Bronchial epithelial cell (primary cell): ENCODE measurements at regions not wholly inside any gene's neighbourhood (a gene's known extent, or its start where the extent isn't known, plus 50 kb on each side); places are given as distances from the start of the nearest gene placed in this dataset.

Source experiments
- DNase-seq: peaks from one replicate; pipeline ENCODE4 v3.0.0-alpha.2; 2010; ENCODE audit warnings: low read depth
- FAIRE-seq: peaks from 2 replicates; lab custom pipeline; 2011; peaks lifted over from hg19 to GRCh38; lab: Jason Lieb, UNC
- H3K27me3 ChIP-seq: 2 replicates; pipeline ENCODE4 v1.5.1; 2011; ENCODE audit warnings: low read length; ENCODE audit not compliant: control insufficient read depth, insufficient read depth
- H3K36me3 ChIP-seq: 2 replicates; pipeline ENCODE4 v1.5.1; 2011; ENCODE audit warnings: low read length; ENCODE audit not compliant: control insufficient read depth, insufficient read depth
- H3K4me3 ChIP-seq: 2 replicates; pipeline ENCODE4 v1.5.1; 2011; ENCODE audit warnings: mild to moderate bottlenecking, low read depth, low read length, control low read depth
- TF ChIP-seq, protein P1 (sequence below): IDR thresholded peaks from 2 replicates; pipeline ENCODE4 v1.5.1; 2011; ENCODE audit warnings: mild to moderate bottlenecking, moderate library complexity, low read length, control low read depth, inconsistent platforms; ENCODE audit not compliant: insufficient read depth, severe bottlenecking

- H3K4me3 ChIP-seq = no peak overlapping the region
- DNase-seq = peak; percentile 44
- TF ChIP-seq, protein P1, sequence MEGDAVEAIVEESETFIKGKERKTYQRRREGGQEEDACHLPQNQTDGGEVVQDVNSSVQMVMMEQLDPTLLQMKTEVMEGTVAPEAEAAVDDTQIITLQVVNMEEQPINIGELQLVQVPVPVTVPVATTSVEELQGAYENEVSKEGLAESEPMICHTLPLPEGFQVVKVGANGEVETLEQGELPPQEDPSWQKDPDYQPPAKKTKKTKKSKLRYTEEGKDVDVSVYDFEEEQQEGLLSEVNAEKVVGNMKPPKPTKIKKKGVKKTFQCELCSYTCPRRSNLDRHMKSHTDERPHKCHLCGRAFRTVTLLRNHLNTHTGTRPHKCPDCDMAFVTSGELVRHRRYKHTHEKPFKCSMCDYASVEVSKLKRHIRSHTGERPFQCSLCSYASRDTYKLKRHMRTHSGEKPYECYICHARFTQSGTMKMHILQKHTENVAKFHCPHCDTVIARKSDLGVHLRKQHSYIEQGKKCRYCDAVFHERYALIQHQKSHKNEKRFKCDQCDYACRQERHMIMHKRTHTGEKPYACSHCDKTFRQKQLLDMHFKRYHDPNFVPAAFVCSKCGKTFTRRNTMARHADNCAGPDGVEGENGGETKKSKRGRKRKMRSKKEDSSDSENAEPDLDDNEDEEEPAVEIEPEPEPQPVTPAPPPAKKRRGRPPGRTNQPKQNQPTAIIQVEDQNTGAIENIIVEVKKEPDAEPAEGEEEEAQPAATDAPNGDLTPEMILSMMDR = no peak
- no peaks in the 10 kb centered on the region for H3K36me3 ChIP-seq
- no peaks in the 10 kb centered on the region for H3K27me3 ChIP-seq
- no peak for FAIRE-seq
These were observed 87.1 kb upstream of the HS3ST2 start for GRCh38 chr16:22726868-22727267.

GRCh38 chr16:22727285-22728166 lies 86.4 kb upstream of the HS3ST2 start:
- no peak overlapping the region for H3K4me3 ChIP-seq
- TF ChIP-seq, protein P1 = no peak
- DNase-seq (peak; percentile 81), FAIRE-seq (no peak)
- no peaks in the 10 kb centered on the region for H3K27me3 ChIP-seq
- no peaks in the 10 kb centered on the region for H3K36me3 ChIP-seq

GRCh38 chr16:22728167-22728836 lies 85.7 kb upstream of the HS3ST2 start:
- no peaks in the 10 kb centered on the region for H3K27me3 ChIP-seq
- TF ChIP-seq, protein P1 = no peak
- DNase-seq = no peak

DNA sequence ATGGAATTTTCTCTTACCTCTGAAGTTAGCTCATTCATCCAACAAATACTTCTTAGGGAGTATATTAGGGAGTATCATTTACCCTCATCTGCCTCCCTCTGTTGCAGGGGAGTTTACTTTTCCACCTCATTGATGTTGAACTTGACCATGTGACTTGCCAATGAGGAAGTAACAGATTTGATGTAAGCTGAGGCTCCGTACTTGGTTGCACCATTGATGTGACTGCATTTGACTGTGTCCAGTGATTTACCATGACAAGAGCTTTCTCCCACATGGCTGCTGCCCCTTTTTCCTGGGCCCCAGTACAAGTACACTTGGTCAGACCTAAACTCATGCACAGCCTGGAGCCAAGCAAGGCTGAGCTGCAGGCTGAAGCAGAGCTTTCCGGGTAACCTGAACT lies 81.6 kb upstream of the HS3ST2 start:
- Histone ChIP-seq H3K4me3 (no peak overlapping the region), H3K27me3 (no peaks in the 10 kb centered on the region), H3K36me3 (no peaks in the 10 kb centered on the region)
- no peak for DNase-seq
- TF ChIP-seq, protein P1 = no peak
- FAIRE-seq = no peak

More at GRCh38 chr16:22728167-22728836, 85.7 kb upstream of the HS3ST2 start:
- FAIRE-seq = no peak
- Histone ChIP-seq H3K36me3 (no peaks in the 10 kb centered on the region), H3K4me3 (no peak overlapping the region)

DNA sequence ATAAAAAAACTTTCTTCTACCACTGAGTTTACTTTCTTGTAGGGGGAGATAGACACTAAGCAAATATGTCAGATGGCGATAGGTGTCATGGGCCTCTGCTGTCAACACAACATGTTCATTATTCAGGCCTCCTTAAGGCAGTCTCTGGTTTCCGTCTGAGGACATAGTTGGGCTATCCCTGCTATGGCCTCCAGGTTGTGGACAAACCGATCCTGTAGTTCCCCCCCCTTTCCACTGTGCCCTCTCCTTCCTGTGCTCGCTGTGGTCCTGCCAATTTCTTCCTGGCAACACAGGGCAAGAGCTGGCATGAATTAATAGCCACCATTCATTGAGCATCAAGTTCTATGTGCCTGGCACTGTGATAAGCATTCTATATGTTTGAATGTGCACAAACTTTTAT lies 81.0 kb upstream of the HS3ST2 start:
- DNase-seq (no peak), FAIRE-seq (no peak)
- Histone ChIP-seq H3K27me3 (no peaks in the 10 kb centered on the region), H3K36me3 (no peaks in the 10 kb centered on the region), H3K4me3 (no peak overlapping the region)
- TF ChIP-seq, protein P1 = no peak
